H9 (cell line): ENCODE measurements at regions not wholly inside any gene's neighbourhood (a gene's known extent, or its start where the extent isn't known, plus 50 kb on each side); places are given as distances from the start of the nearest gene placed in this dataset.

Source experiments
- DNase-seq: peaks from one replicate; pipeline ENCODE4 v3.0.0-alpha.2; 2017
- H2AFZ ChIP-seq: one replicate; pipeline ENCODE4 v1.6.1; 2013; ENCODE audit warnings: mild to moderate bottlenecking, low read length, control low read depth, moderate library complexity
- H2AK5ac ChIP-seq: 2 replicates; pipeline ENCODE4 v1.6.1; 2013; ENCODE audit warnings: low read length, control low read depth, mixed read lengths; ENCODE audit not compliant: insufficient read length
- H2BK120ac ChIP-seq: one replicate; pipeline ENCODE4 v1.6.1; 2013; ENCODE audit warnings: low read depth, mild to moderate bottlenecking, low read length, control low read depth, inconsistent platforms; ENCODE audit not compliant: poor library complexity, severe bottlenecking
- H2BK12ac ChIP-seq: 2 replicates; pipeline ENCODE4 v1.6.1; 2013; ENCODE audit warnings: low read length, control low read depth, mixed read lengths, low read depth; ENCODE audit not compliant: insufficient read length
- H2BK15ac ChIP-seq: 2 replicates; pipeline ENCODE4 v1.6.1; 2013; ENCODE audit warnings: low read depth, low read length, control low read depth
- H2BK20ac ChIP-seq: one replicate; pipeline ENCODE4 v1.6.1; 2013; ENCODE audit warnings: low read depth, mild to moderate bottlenecking, low read length, control low read depth, inconsistent platforms; ENCODE audit not compliant: poor library complexity, severe bottlenecking
- H2BK5ac ChIP-seq: 2 replicates; pipeline ENCODE4 v1.6.1; 2013; ENCODE audit warnings: low read length, control low read depth, mixed read lengths; ENCODE audit not compliant: insufficient read length
- H3K14ac ChIP-seq: 2 replicates; pipeline ENCODE4 v1.6.1; 2013; ENCODE audit warnings: low read length, control low read depth; ENCODE audit not compliant: insufficient read depth
- H3K18ac ChIP-seq: 2 replicates; pipeline ENCODE4 v1.6.1; 2013; ENCODE audit warnings: low read depth, mild to moderate bottlenecking, mixed read lengths, low read length, control low read depth; ENCODE audit not compliant: insufficient read length
- H3K23ac ChIP-seq: 2 replicates; pipeline ENCODE4 v1.6.1; 2013; ENCODE audit warnings: low read length, control low read depth, mixed read lengths, low read depth; ENCODE audit not compliant: insufficient read length
- H3K23me2 ChIP-seq: 2 replicates; pipeline ENCODE4 v1.6.1; 2013; ENCODE audit warnings: low read depth, mild to moderate bottlenecking, mixed read lengths, low read length, control low read depth; ENCODE audit not compliant: insufficient read length, poor library complexity, severe bottlenecking
- H3K27ac ChIP-seq: 2 replicates; pipeline ENCODE4 v1.5.1; 2013; ENCODE audit warnings: low read length, control low read depth, mixed read lengths, low read depth; ENCODE audit not compliant: insufficient read length
- H3K27me3 ChIP-seq: 2 replicates; pipeline ENCODE4 v1.6.1; 2013; ENCODE audit warnings: low read length, control low read depth, inconsistent platforms; ENCODE audit not compliant: insufficient read depth
- H3K4ac ChIP-seq: 2 replicates; pipeline ENCODE4 v1.6.1; 2013; ENCODE audit warnings: low read depth, mild to moderate bottlenecking, control low read depth, inconsistent platforms, low read length, moderate library complexity
- H3K4me1 ChIP-seq: 2 replicates; pipeline ENCODE4 v1.6.1; 2013; ENCODE audit warnings: low read length, control low read depth, inconsistent platforms; ENCODE audit not compliant: insufficient read depth
- H3K4me2 ChIP-seq: 2 replicates; pipeline ENCODE4 v1.6.1; 2013; ENCODE audit warnings: low read length, control low read depth, mixed read lengths; ENCODE audit not compliant: insufficient read length, insufficient read depth
- H3K56ac ChIP-seq: 2 replicates; pipeline ENCODE4 v1.6.1; 2013; ENCODE audit warnings: low read depth, mild to moderate bottlenecking, mixed read lengths, low read length, control low read depth; ENCODE audit not compliant: insufficient read length
- H3K79me1 ChIP-seq: 2 replicates; pipeline ENCODE4 v1.6.1; 2013; ENCODE audit warnings: low read depth, mild to moderate bottlenecking, moderate library complexity, low read length, control low read depth, inconsistent platforms; ENCODE audit not compliant: insufficient read depth, poor library complexity, severe bottlenecking
- H3K79me2 ChIP-seq: 2 replicates; pipeline ENCODE4 v1.6.1; 2013; ENCODE audit warnings: low read length, control low read depth, inconsistent platforms; ENCODE audit not compliant: insufficient read depth
- H3K9ac ChIP-seq: 2 replicates; pipeline ENCODE4 v1.6.1; 2013; ENCODE audit warnings: low read length, control low read depth, mixed read lengths; ENCODE audit not compliant: insufficient read length; ENCODE audit errors: extremely low read depth
- H3K9me3 ChIP-seq: one replicate; pipeline ENCODE4 v1.6.1; 2013; ENCODE audit warnings: low read depth, low read length, inconsistent platforms; ENCODE audit not compliant: control insufficient read depth
- H3T11ph ChIP-seq: one replicate; pipeline ENCODE4 v1.6.1; 2013; ENCODE audit warnings: mild to moderate bottlenecking, low read length, control low read depth, inconsistent platforms
- H4K20me1 ChIP-seq: one replicate; pipeline ENCODE4 v1.6.1; 2013; ENCODE audit not compliant: control insufficient read depth, insufficient read length, insufficient read depth
- H4K5ac ChIP-seq: 2 replicates; pipeline ENCODE4 v1.6.1; 2013; ENCODE audit warnings: low read depth, mild to moderate bottlenecking, mixed read lengths, low read length, control low read depth; ENCODE audit not compliant: insufficient read length
- H4K8ac ChIP-seq: replicated peaks from 2 replicates; pipeline ENCODE4 v1.6.1; 2013; ENCODE audit warnings: low read length, control low read depth, mixed read lengths, low read depth; ENCODE audit not compliant: insufficient read length
- H4K91ac ChIP-seq: 2 replicates; pipeline ENCODE4 v1.6.1; 2013; ENCODE audit warnings: low read depth, mild to moderate bottlenecking, moderate library complexity, mixed read lengths, low read length, control low read depth; ENCODE audit not compliant: insufficient read length
- H3K27ac Mint-ChIP-seq, 3 experiments: 2 replicates in 2 of 3; 3 replicates in 1 of 3; pipeline ENCODE4 v1.8.0; 2020 to 2021; ENCODE audit warnings: mixed read lengths in 3 of 3, mild to moderate bottlenecking in 1 of 3, moderate library complexity in 1 of 3
- H3K27me3 Mint-ChIP-seq: 2 replicates; pipeline ENCODE4 v1.8.0; 2021; ENCODE audit warnings: low read depth, mild to moderate bottlenecking, moderate library complexity, mixed read lengths
- H3K36me3 Mint-ChIP-seq, 3 experiments: 2 replicates in 2 of 3; 3 replicates in 1 of 3; pipeline ENCODE4 v1.8.0; 2020 to 2021; ENCODE audit warnings: low read depth in 3 of 3, mixed read lengths in 3 of 3; ENCODE audit not compliant: insufficient read depth in 1 of 3
- H3K4me1 Mint-ChIP-seq, 2 experiments: 2 replicates each; pipeline ENCODE4 v1.8.0; 2020; ENCODE audit warnings: mixed read lengths in 2 of 2
- H3K4me3 Mint-ChIP-seq, 2 experiments: 2 replicates in 1 of 2; 3 replicates in 1 of 2; pipeline ENCODE4 v1.8.0; 2020 to 2021; ENCODE audit warnings: mild to moderate bottlenecking in 2 of 2, mixed read lengths in 2 of 2, moderate library complexity in 1 of 2
- H3K9me3 Mint-ChIP-seq, 2 experiments: 2 replicates in 1 of 2; 3 replicates in 1 of 2; pipeline ENCODE4 v1.8.0; 2020; ENCODE audit warnings: mild to moderate bottlenecking in 2 of 2, mixed read lengths in 2 of 2, moderate library complexity in 1 of 2
- CTCF ChIP-seq: fragments of 200-600 bp; sonication (generic); conservative IDR thresholded peaks from 3 replicates; pipeline ENCODE4 v1.8.0; 2021; ENCODE audit warnings: antibody characterized with exemption, mild to moderate bottlenecking
- WGBS: extraction: QIAGEN DNeasy Blood & Tissue Kit; methylation state at CpG from one replicate; pipeline ENCODE4 v1.1.7; 2013; ENCODE audit warnings: missing lambda C conversion rate, low lambda C conversion rate, mixed read lengths; ENCODE audit not compliant: insufficient read length; ENCODE audit errors: extremely low coverage; 5-methylcytosine and 5-hydroxymethylcytosine counted together

- no peaks in the 10 kb centered on the region for H3K36me3 Mint-ChIP-seq
- H3K27ac Mint-ChIP-seq = no peak overlapping the region
- H2AK5ac ChIP-seq = no peak overlapping the region
- H3K23ac ChIP-seq = no peak overlapping the region
- no peak overlapping the region for H2AFZ ChIP-seq
- H3K9me3 ChIP-seq = no peaks in the 10 kb centered on the region
- no peak for DNase-seq
- no peak overlapping the region for H2BK12ac ChIP-seq
- H3K27ac ChIP-seq = no peak overlapping the region
- no peak overlapping the region for H3K4me2 ChIP-seq
- no peak overlapping the region for H3K9ac ChIP-seq
- no peak overlapping the region for H3T11ph ChIP-seq
- TF ChIP-seq CTCF = no peak
- H3K4me1 ChIP-seq = peaks cover 4% of the 10 kb centered on the region; the same call in 1 of the 2 replicates
- H3K4me3 Mint-ChIP-seq = no peak overlapping the region
- H4K20me1 ChIP-seq = no peaks in the 10 kb centered on the region
- H3K27me3 ChIP-seq = no peaks in the 10 kb centered on the region
- H2BK120ac ChIP-seq = no peak overlapping the region
- no peak overlapping the region for H3K4ac ChIP-seq
- no peak overlapping the region for H3K14ac ChIP-seq
- H3K18ac ChIP-seq = no peak overlapping the region
- no peak overlapping the region for H4K5ac ChIP-seq
- no peaks in the 10 kb centered on the region for H3K23me2 ChIP-seq
- peaks cover 14 to 17% of the 10 kb centered on the region in 2 experiments for H3K4me1 Mint-ChIP-seq
- H3K79me1 ChIP-seq = no peaks in the 10 kb centered on the region
- H3K27me3 Mint-ChIP-seq = peaks cover 6% of the 10 kb centered on the region
- no peak overlapping the region for H4K91ac ChIP-seq
- WGBS = no CpG with 5 or more reads among the region's 2 CpGs
- H3K56ac ChIP-seq = no peak overlapping the region
- no peaks in the 10 kb centered on the region for H3K9me3 Mint-ChIP-seq
- no peak overlapping the region for H2BK15ac ChIP-seq
- no peak overlapping the region for H2BK5ac ChIP-seq
- H2BK20ac ChIP-seq = no peak overlapping the region
- no peaks in the 10 kb centered on the region for H3K79me2 ChIP-seq
- no peak overlapping the region for H4K8ac ChIP-seq
These were observed 169.4 kb upstream of the GLRA1 start for GRCh38 chr5:152094060-152094459.
